NCI-H2196 (cell line): ENCODE measurements at regions not wholly inside any gene's neighbourhood (a gene's known extent, or its start where the extent isn't known, plus 50 kb on each side); places are given as distances from the start of the nearest gene placed in this dataset.
"Not testable (repeated sequence)": the region's sequence is repeated elsewhere in the genome, so short reads cannot be mapped to it uniquely, and the experiment has no call there.

Source experiments
- DNase-seq: peaks from one replicate; lab custom pipeline; 2025; ENCODE audit not compliant: unreplicated experiment; lab: John Stamatoyannopoulos, UW

DNA sequence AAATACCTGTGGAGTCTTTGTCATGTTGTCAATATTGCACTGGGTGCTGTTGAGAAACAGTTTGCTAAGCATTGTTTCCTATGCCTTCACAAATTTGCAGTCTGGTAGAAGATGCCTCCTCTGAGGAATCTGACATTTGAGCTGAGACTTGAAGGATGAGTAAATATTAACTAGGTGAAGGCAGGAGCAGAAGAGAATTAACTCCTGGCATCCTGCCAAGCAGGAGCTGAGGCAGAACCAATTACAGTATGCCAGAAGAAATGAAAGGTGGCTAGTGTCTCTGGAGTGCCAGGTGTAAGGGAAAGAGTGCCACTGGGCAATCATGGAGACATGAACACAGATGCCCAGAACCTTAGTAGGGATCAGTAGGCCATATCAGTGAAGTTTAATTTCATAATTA, 1778.2 kb upstream of the PCDH10 start:
- no peak for DNase-seq

DNA sequence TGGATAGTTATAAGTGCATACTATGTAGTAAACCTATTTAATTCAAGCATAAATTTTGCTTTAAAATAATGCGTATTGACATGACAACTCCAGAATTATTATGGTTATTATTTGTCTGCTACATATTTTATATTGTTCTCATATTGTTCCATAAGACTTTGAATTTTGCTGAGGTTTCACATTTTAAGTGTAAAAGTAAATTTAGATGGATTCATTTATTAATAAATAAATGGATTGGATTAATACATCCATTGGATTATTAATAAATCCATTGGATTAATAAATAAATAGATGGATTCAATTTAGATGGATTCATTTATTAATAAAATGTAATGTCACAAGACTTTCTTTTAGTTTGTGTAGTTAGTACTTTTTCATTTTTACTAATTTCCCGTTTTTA, 1768.0 kb upstream of the PCDH10 start:
- DNase-seq, result no peak

DNA sequence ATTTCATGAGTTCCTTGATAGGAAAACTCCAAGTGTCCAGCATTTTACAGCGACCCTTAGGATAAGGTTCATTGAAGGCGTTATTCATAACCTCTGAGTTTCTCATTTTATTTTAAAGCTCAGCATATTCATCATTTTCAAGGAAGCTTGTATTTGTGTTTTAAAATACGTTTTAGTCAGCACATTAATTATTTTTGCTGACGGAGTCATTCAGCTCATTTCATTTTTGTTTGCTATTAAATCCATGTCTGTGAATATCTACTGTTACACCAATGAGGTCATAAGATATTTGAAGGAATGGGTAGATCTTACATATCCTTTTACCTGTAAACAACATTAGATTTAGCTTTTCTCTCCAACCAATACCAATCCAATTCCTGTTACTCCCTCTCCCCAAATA, 1766.3 kb upstream of the PCDH10 start:
- no peak for DNase-seq

GRCh38 chr4:131388277-131388676, 1760.8 kb upstream of the PCDH10 start:
- no peak for DNase-seq

DNA sequence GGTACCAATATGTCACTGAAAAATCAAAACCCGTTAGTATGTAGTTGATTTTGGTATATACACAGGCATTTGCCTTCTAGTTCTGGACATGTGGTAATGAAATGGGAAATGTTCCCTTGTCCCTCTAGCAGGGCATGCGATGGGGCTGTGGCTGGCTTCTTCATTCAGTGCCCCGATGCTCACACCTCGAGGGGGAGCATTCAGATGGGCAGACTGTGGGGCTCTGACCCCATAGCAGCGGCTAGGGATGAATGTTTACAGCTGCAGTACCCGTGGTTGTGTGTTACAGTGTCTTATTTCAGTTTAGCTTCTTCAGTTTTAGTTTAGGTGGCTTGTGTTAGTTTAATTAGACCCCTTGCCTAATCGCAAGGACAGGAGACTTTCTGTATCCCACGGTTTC, 1741.0 kb upstream of the PCDH10 start:
- no peak for DNase-seq

DNA sequence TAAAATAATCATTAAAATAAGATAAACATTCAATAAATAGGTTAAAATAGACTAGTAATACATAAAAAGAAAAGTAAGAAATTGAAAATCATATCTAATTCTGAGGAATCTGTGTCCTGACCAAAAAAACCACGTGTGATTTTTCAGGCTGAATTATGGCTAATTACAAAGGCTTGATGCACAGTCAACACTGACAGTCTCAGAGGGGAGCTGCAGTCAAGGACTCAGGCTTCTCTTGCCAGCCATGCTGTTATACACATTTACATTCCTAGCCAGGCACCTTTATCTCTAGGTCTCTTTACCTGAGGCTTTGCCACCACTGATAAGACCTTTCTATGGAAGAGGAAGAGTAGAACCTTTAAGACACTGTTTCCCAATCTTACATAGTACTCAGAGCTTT, 1737.7 kb upstream of the PCDH10 start:
- no peak for DNase-seq

DNA sequence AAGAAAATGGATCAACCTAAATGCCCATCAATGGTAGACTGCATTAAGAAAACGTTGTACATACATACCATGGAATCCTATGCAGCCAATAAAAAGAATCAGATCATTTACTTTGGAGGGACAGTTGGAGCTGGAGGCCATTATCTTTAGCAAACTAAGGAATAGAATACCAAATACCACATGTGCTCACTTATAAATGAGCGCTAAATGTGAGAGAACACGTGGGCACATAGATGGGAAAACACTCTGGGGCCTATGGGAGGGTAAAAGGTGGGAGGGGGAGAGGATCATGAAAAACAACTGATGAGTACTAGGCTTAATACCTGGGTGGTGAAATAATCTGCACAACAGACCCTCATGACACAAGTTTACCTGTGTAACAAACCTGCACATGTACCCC, 1729.9 kb upstream of the PCDH10 start:
- no peak for DNase-seq

DNA sequence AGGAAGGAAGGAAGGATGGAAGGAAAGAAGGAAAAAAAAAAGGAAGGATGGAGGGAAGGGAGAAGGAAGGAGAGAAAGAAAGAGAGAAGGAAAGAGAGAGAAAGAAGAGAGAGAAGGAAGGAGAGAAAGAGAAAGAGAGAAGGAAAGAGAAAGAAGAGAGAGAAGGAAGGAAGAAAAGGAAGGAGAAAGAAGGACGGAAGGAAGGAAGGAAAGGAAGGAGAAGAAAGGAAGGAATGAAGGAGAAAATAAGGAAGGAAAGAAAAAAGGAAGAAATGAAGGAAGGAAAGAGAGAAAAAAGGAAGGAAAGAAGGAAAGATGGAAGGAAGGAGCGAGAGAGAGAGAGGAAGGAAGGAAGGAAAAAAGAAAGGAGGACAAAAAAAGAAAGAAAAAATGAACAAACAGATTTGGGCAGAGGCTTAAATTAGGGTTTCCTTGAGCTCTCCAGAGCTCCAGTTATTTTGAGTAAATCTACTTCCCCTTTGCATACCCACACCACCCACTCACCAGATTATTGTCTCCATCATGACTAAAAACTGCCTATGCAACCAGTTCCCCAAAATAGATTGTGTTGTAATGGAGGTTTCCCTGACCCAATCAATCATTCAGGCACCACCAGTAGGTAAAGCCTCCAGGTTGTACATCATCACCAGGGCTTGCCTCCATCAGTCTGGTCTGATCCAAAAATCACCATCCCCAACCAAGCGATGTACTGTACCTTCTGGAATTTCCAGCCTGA, 1722.9 kb upstream of the PCDH10 start:
- no peak for DNase-seq

- no peak for DNase-seq
Observed at GRCh38 chr4:131427000-131427399, 1722.1 kb upstream of the PCDH10 start.

DNA sequence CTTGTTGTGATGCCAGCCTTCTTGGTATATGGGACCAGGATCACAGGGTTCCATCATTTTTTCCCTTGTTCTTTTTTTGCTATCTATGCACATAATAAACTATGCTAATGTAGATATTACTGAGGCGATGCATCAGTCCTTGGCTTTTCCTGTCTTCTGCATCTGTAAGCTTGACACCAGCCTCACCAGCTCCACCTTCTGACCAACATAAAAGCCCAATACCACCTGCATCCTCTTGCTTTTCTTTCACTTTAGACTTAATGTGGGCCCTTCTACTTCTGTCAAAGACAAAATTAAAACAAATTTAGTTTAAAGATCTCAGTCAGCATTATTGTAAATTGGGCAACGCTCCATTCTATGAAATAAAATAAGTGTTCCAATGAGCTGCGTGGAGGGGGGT, 1718.8 kb upstream of the PCDH10 start:
- DNase-seq, result no peak

GRCh38 chr4:131441004-131441688, 1707.9 kb upstream of the PCDH10 start:
- DNase-seq, result no peak

GRCh38 chr4:131447883-131448282, 1701.2 kb upstream of the PCDH10 start:
- no peak for DNase-seq

- DNase-seq, result no peak
Observed at GRCh38 chr4:131450572-131451209, 1698.4 kb upstream of the PCDH10 start.

- no peak for DNase-seq
Observed at GRCh38 chr4:131459430-131460101, 1689.5 kb upstream of the PCDH10 start.

DNA sequence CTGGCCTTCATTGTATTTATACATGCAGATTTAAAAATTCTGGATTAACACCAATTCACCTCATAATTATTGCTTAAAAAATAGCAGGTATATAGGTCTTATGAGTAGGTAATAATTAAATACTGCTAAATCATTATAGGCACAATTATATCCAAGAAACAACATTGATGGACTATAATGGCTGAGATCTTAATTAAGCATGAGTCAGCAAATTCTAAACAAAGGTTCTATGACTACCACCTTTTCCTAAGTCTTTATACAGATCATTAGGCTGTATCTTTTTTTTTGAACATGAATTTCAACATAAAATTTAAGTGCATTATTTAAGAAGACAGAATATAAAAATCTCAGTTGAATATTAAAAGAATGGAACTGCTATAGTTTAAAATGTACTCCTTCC, 1678.7 kb upstream of the PCDH10 start:
- DNase-seq, result no peak

DNA sequence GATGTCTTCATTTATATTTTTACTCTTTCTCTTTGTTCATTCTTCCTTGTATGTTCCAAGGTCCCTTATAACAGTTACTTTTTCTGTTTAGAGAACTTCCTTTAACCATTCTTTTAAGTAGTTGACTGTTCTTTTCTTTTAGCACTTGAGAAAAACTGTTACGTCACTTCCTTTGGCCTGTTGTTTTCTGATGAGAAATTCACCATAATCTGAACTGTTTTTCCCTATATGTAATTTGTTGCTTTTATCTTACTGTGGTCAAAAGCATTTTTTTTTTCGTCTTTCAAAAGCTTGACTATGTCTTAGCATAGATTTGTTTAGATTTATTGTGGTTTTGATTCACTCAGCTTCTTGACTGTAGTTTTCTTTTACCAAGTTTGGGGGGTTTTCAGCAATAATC, 1660.3 kb upstream of the PCDH10 start:
- no peak for DNase-seq

DNA sequence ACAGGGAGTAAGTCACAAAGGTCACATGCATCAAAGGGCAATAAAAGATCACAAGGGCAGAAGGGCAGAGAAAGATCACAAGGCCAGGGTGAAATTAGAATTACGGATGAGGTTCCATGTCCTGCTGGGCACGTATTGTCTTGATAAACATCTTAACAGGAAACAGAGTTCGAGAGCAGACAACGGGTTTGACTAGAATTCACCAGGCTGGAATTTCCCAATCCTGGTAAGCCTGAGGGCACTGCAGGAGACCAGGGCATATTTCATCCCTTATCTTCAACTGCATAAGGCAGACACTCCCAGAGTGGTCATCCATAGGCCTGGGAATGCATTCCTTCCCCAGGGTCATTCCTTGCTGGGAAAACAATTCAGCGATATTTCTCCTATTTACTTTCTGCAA, 1652.9 kb upstream of the PCDH10 start:
- not testable (repeated sequence) for DNase-seq

DNA sequence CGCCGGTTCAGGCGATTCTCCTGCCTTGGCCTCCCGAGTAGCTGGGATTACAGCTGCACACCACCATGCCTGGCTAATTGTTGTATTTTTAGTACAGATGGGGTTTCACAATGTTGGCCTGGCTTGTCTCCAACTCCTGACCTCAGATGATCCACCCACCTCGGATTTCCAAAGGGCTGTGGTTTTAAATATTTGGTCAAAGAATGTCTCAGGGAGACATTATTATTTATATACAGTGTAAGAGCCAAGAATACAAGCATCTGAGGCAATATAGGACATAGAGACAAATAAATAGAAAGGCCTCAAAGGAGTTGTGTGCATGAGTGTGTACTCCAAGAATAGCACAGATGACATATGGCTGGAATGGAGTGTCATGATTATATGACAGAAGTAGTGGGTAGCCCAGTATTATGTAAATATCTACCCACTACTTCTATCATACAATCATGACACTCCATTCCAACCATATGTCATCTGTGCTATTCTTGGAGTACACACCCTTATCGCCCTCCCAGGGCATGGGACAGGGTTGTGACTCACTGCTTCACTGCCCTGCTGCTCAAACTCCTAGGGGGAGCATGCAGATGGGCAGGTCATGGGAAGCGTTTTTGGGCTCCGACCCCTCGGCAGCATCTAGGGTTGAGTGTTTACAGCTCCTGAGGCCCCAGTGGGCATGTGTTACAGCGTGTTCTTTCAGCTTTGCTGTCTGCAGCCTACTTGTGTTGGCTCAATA, 1649.8 kb upstream of the PCDH10 start:
- no peak for DNase-seq

DNA sequence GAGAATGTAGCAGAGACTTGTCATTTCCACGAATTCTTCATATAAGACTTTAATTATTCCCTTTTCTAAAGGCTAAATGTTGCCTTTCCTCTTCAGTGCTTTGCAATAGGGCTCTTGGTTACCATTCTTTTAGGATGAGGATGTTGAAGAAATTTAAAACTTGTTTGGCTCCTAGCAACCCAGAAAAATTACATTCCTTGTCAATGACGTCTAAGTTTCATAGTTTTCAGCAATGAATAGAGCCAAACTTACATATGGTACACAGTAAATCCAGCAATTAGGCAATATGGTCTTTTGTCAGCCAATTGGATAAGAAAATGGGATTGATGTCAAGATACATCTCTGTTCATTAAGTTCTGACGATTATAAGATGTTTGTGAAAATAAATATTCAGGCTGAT, 1639.6 kb upstream of the PCDH10 start:
- DNase-seq, result no peak

DNA sequence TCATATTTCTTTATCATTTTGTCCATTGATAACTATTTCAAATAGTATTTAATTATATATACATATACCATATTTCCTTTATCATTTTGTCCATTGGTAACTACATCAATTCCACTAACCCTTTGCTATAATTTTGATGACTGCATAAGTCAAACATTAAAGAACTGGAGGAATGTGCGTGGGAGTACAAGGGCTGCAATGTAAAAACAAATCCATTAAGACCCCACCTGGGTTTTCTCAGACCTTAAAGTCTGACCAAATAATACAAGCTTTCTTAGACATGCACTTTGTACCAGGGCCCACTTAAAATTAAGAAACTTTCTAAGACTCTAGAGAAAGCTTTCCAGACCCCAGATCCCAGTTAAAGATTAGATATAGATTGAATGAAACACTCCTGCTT, 1622.4 kb upstream of the PCDH10 start:
- DNase-seq, result no peak

- no peak for DNase-seq
Observed at GRCh38 chr4:131531087-131531486, 1618.0 kb upstream of the PCDH10 start.
